Stimulated activated CD8-positive, alpha-beta memory T cell treated with anti-CD3 and anti-CD28 coated beads, Interleukin-4, amount 100 ng/mL, for 24 hours (primary cell): ENCODE measurements at regions not wholly inside any gene's neighbourhood (a gene's known extent, or its start where the extent isn't known, plus 50 kb on each side); places are given as distances from the start of the nearest gene placed in this dataset.
"Not testable (repeated sequence)": the region's sequence is repeated elsewhere in the genome, so short reads cannot be mapped to it uniquely, and the experiment has no call there.

ENCODE experiments used
- DNase-seq: peaks from one replicate; pipeline ENCODE4 v3.0.0-alpha.2; 2020; ENCODE audit warnings: low read depth

- DNase-seq: no peak
Observed at GRCh38 chr20:4342609-4343008, 93.5 kb upstream of the ADRA1D start.

- no peak for DNase-seq
Observed at GRCh38 chr20:4341804-4342485, 92.9 kb upstream of the ADRA1D start.

- no peak for DNase-seq
Observed at GRCh38 chr20:4335722-4336121, 86.6 kb upstream of the ADRA1D start.

GRCh38 chr20:4332121-4332860 lies 83.2 kb upstream of the ADRA1D start:
- DNase-seq: no peak

- no peak for DNase-seq
Observed at GRCh38 chr20:4330011-4330410, 80.9 kb upstream of the ADRA1D start.

GRCh38 chr20:4329232-4329631 lies 80.1 kb upstream of the ADRA1D start:
- DNase-seq: no peak

GRCh38 chr20:4328541-4328940 lies 79.5 kb upstream of the ADRA1D start:
- no peak for DNase-seq

GRCh38 chr20:4327956-4328355 lies 78.9 kb upstream of the ADRA1D start:
- no peak for DNase-seq

- DNase-seq: no peak
Observed at GRCh38 chr20:4326195-4327065, 77.3 kb upstream of the ADRA1D start.

- DNase-seq: no peak
Observed at GRCh38 chr20:4325548-4326187, 76.6 kb upstream of the ADRA1D start.

- no peak for DNase-seq
Observed at GRCh38 chr20:4324611-4325243, 75.6 kb upstream of the ADRA1D start.

GRCh38 chr20:4322499-4322898 lies 73.4 kb upstream of the ADRA1D start:
- no peak for DNase-seq

- DNase-seq: no peak
Observed at GRCh38 chr20:4320291-4320690, 71.2 kb upstream of the ADRA1D start.

GRCh38 chr20:4318891-4319290 lies 69.8 kb upstream of the ADRA1D start:
- no peak for DNase-seq

GRCh38 chr20:4310616-4311015 lies 61.5 kb upstream of the ADRA1D start:
- not testable (repeated sequence) for DNase-seq

- no peak for DNase-seq
Observed at GRCh38 chr20:4306206-4306605, 57.1 kb upstream of the ADRA1D start.

- no peak for DNase-seq
Observed at GRCh38 chr20:4305091-4305490, 56.0 kb upstream of the ADRA1D start.

GRCh38 chr20:4304601-4305000 lies 55.5 kb upstream of the ADRA1D start:
- no peak for DNase-seq

GRCh38 chr20:4303136-4303535 lies 54.0 kb upstream of the ADRA1D start:
- no peak for DNase-seq

- no peak for DNase-seq
Observed at GRCh38 chr20:4300921-4301320, 51.8 kb upstream of the ADRA1D start.

- DNase-seq: no peak
Observed at GRCh38 chr20:4300401-4300800, 51.3 kb upstream of the ADRA1D start.

GRCh38 chr20:4299773-4300172 lies 50.7 kb upstream of the ADRA1D start:
- DNase-seq: no peak
